Anterior cingulate cortex (tissue), 58 donors: ENCODE measurements at regions not wholly inside any gene's neighbourhood (a gene's known extent, or its start where the extent isn't known, plus 50 kb on each side); places are given as distances from the start of the nearest gene placed in this dataset.

ENCODE experiments used
- DNase-seq, 58 donors: peaks; one replicate each; lab custom pipeline; 2025; lab: John Stamatoyannopoulos, UW

DNA sequence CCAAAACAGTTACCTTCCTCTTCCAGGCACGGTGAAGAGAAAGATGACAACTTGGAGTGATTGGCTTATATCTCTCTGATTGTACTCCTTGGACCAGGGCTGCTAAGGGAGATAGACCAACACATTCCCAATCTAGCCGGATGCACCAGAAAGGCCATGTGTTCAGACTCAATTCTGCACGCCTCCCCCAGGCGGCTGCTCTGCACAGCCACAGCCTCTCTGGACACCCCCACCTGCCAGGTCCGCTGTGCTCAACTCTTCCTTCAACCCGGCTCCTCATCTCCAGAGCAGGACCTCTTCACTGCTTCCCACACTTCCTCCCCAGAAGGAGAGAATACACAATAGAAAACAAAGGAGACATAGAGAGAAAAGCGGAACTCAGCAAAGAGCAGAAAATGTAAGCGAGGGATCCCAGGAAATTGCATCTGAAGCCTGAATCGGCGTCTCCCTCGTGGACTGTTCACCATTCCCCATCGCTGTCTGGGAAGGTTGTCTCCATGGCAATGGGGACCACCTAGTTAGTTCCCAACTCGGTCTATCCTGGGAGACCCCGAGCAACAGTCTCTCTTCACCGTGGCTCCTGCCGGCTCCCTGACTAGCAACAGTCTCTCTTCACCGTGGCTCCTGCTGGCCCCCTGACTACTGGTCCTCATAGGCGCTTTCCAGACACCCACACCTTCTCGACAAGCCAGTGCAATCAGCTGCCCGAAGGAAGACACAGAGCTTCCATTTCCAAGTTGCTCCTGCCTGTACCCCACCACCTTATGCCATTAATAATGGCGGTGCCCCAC is 361.7 kb upstream of the MYT1L start:
- no peak for DNase-seq

DNA sequence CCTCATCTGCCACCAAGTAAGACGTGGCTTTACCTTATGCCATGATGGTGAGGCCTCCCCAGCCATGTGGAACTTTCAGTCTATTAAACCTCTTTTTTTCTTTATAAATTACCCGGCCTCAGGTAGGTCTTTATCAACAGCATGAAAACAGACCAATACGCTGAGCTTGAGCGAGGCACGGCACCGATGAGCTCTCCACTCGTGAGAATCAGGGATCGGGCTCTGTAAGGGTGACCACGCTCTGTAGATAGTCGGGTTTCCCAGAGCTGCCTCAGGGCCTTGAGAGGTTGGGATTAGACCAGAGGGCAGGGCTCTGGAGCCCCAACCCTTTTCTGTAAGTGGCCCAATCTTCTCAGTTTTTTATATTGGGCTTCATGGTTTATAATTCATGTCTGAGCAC is 360.3 kb upstream of the MYT1L start:
- DNase-seq = no peak

DNA sequence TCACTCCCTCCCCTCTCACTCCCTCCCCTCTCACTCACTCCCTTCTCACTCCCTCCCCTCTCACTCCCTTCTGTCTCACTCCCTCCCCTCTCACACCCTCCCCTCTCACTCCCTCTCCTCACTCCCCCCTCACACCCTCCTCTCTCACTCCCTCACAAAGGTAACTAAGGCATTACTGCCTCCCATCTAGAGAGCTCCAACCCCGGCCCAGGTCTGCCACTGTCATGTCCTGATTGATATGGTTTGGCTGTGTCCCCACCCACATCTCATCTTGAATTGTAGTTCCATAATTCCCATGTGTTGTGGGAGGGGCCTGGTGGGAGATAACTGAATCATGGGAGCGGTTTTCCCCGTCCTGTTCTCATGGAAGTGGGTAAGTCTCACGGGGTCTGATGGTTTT is 359.9 kb upstream of the MYT1L start:
- no peak for DNase-seq

GRCh38 chr2:2689306-2689705 is 358.2 kb upstream of the MYT1L start:
- DNase-seq = no peak

GRCh38 chr2:2688254-2688653 is 357.2 kb upstream of the MYT1L start:
- DNase-seq = no peak

DNA sequence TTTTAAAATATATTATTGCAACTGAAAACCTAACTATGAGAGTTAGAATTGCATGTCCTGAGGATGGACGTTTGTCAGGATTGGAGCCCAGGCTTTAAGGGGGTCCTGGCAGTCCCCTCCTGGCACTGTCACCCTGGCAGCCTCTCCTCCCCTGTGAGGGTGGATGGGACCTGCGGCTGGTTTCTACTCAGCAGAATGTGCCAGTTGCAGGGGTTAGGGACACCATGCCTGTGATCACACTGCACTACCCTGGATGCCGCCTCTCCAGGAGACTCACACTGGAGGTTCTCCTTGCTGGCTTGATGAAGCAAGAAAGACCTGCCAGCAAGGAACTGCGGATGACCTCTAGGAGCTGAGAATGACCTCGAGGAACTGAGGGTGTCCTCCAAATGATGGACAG is 356.7 kb upstream of the MYT1L start:
- no peak for DNase-seq

GRCh38 chr2:2686222-2686621 is 355.1 kb upstream of the MYT1L start:
- DNase-seq = no peak

DNA sequence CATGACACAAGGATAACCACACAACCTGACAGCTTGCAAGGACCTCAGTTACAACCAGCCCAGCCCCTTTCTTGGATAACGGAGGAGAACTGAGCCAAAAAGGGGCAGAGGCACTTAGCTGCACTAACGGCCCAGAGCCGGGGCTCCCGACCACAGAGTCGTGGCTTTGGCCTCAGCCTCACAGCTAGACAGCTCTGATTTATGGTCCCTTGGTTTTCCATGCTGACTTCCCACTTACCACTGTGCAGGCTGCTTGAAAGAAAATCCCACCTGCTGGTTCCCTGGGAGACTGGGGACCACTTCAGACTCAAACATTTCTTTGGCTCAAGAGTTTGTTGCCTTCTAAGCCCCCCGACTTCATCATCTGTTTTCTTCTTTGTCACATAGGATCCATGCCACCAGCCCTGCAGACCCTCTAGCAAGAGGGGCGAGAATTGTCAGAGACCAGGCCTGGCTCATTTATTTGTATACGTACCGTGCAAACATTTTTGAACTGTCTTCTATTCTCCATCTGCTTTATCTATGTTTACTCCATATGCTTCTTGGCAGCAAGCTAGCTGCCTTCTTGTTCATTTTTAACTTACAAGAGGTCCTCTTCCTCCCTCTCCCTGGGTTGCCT is 352.6 kb upstream of the MYT1L start:
- DNase-seq = no peak

GRCh38 chr2:2682700-2683342 is 351.7 kb upstream of the MYT1L start:
- DNase-seq = no peak

GRCh38 chr2:2681711-2682251 is 350.7 kb upstream of the MYT1L start:
- no peak for DNase-seq

GRCh38 chr2:2681085-2681484 is 350.0 kb upstream of the MYT1L start:
- DNase-seq = no peak

- DNase-seq = no peak
Measured at GRCh38 chr2:2674831-2675230, 343.8 kb upstream of the MYT1L start.

DNA sequence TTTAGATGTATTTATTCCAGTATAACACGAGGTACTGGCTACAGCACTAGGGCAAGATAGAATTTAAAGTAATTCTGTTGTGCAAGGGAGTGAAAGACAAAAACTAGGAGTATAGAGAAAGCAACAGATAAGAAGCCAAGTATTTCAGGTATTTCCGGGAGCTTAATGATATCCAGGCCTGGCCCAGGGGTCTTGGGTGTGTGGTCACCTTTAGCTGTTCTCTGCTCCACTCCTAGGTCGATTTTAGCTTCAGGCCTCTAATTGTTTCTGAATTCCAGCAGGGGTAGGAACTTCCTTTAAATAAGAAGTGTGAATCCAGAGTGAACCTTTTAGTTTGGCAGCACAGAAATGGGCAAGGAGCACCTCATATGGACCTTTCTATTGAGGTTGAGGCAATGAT is 342.3 kb upstream of the MYT1L start:
- DNase-seq = no peak

DNA sequence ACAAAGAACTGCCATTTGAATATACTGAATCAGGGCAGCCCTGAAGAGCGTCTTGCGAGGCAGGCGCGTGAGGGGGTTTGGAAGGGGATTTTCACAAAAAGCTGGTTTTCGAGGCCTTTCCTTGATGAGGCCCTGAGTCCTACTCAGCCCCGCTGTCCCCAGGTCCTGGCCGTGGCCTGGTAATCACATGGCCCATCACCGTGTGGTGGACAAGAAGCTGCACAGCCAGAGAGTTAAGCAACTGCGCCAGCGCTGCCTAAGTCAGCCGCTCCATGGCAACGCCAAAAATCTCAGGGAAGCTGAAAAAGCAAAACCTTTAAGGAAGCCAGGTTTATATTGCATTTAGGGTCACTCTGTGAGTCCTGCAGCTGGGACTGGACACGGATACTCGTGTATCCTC is 341.2 kb upstream of the MYT1L start:
- DNase-seq = peak in 1 of 58 donors; percentile 28

GRCh38 chr2:2671826-2672225 is 340.8 kb upstream of the MYT1L start:
- peak in 9 of 58 donors; percentile 8 to 34 (median 23) for DNase-seq

DNA sequence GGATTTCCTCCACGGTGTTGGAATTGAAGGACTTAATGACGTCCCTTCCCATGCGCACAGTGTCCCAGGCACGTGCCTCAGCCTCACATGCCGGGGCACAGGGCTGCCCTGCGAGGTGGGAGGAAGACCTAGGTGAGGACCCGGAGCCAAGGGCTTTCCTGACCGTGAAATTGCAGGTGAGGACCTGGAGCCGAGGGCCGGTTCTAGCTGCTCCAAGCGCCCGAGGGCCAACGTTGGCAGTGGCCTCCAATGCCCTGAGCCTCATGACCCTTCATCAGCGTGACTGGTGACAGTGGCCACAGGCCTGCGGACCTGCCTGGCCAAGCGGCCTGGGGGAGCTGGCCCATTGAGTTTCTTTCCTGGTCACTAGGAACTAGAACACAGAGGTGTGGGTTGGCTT is 338.2 kb upstream of the MYT1L start:
- DNase-seq = no peak

DNA sequence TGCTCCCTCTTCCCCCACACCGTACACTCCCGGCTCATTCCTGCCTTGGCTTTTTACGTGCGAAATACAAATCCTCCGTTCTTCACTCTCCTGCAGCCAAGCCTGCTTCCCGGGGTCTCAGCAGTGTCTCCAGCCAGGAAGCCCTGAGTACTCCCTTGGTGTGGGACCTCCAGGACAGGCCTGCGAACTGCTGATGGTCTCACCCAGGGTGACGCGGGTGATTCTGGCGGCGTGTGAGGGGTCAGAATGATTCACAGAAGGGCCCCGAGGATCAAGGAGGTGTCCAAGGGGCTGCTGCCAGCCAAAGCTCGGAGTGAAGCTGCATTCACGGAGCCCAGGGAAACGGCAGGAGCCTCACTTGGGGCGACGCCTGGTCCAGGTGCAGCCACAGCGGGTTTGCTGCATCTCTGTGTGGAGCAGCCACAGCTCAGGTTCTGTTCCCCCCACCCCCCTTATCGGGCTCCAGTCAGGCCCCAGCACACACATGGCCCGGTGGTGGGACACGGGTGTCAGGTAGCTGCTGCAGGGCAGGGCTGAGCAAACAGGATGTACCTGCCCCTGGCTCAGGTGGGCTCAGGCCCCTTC is 337.7 kb upstream of the MYT1L start:
- no peak for DNase-seq

DNA sequence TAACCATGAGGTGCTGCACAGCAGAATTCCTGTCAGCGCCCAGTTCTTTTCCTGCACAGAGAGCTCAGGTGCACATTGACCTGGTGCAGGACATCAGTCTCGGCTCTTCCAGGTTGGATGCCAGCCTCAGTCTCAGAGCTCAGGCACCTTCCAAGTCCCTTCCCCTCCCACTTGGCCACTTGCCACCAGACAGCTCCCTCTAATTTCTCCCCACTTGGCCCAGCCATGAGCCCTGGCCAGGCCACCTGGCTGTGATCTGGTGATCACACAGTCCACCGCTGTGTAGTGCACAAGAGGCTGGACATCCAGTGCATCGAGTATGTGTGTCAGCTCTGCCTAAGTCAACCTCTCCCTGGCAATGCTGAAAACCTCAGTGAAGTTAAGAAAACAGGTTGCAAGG is 336.6 kb upstream of the MYT1L start:
- DNase-seq = no peak

GRCh38 chr2:2665834-2666133 is 334.7 kb upstream of the MYT1L start:
- no peak for DNase-seq

GRCh38 chr2:2664989-2665833 is 334.1 kb upstream of the MYT1L start:
- peak in 3 of 58 donors; percentile 30 to 70 (median 42) for DNase-seq
